WERI-Rb-1 (cell line): ENCODE measurements at regions not wholly inside any gene's neighbourhood (a gene's known extent, or its start where the extent isn't known, plus 50 kb on each side); places are given as distances from the start of the nearest gene placed in this dataset.

Experiments
- DNase-seq: peaks from one replicate; pipeline ENCODE4 v3.0.0-alpha.2; 2020
- H3K27ac ChIP-seq: fragments of 250-450 bp; sonication (Bioruptor Pico); 2 replicates; pipeline ENCODE4 v1.5.1; 2020; ENCODE audit warnings: mild to moderate bottlenecking, moderate library complexity
- H3K27me3 ChIP-seq: fragments of 250-450 bp; sonication (Bioruptor Pico); 2 replicates; pipeline ENCODE4 v1.5.1; 2021; ENCODE audit warnings: mild to moderate bottlenecking, low read depth, moderate library complexity; ENCODE audit not compliant: insufficient read depth, severe bottlenecking
- H3K36me3 ChIP-seq: fragments of 250-450 bp; sonication (Bioruptor Pico); 2 replicates; pipeline ENCODE4 v1.5.1; 2020; ENCODE audit warnings: mild to moderate bottlenecking, moderate library complexity
- H3K4me3 ChIP-seq: 2 replicates; pipeline ENCODE4 v1.5.1; 2011; ENCODE audit warnings: low read depth, mild to moderate bottlenecking, control low read depth, low read length
- H3K9me3 ChIP-seq: fragments of 250-450 bp; sonication (Bioruptor Pico); 2 replicates; pipeline ENCODE4 v1.5.1; 2021; ENCODE audit warnings: mild to moderate bottlenecking, moderate library complexity; ENCODE audit not compliant: severe bottlenecking
- TF ChIP-seq, protein P1 (sequence below): IDR thresholded peaks from 2 replicates; pipeline ENCODE4 v1.5.1; 2011; ENCODE audit warnings: low read depth, mild to moderate bottlenecking, control low read depth, inconsistent platforms, low read length

DNA sequence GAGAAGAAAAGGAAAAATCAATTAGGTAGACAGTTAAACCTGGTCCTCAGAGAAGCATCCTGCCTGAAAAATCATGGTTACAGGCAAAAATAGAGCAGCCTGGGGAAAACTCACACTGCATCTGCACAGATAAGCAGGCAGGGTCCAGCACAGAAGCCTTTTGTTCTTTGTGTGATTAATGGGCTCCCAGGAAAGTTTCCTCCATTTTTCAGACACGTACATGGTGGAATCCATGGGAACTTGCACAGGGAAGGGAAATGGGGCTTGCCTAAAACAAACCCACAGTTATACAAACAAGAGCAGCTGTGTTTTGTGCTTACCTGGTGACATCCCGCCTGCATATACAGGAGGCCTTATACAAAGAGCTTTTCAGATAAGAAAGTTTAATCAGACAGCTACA, 243.9 kb upstream of the ATP10B start:
- TF ChIP-seq, protein P1, sequence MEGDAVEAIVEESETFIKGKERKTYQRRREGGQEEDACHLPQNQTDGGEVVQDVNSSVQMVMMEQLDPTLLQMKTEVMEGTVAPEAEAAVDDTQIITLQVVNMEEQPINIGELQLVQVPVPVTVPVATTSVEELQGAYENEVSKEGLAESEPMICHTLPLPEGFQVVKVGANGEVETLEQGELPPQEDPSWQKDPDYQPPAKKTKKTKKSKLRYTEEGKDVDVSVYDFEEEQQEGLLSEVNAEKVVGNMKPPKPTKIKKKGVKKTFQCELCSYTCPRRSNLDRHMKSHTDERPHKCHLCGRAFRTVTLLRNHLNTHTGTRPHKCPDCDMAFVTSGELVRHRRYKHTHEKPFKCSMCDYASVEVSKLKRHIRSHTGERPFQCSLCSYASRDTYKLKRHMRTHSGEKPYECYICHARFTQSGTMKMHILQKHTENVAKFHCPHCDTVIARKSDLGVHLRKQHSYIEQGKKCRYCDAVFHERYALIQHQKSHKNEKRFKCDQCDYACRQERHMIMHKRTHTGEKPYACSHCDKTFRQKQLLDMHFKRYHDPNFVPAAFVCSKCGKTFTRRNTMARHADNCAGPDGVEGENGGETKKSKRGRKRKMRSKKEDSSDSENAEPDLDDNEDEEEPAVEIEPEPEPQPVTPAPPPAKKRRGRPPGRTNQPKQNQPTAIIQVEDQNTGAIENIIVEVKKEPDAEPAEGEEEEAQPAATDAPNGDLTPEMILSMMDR: no peak
- H3K27ac ChIP-seq: no peak overlapping the region
- peaks cover 29% of the 10 kb centered on the region for H3K27me3 ChIP-seq
- DNase-seq: no peak
- H3K36me3 ChIP-seq: no peaks in the 10 kb centered on the region
- H3K9me3 ChIP-seq: no peaks in the 10 kb centered on the region
- H3K4me3 ChIP-seq: no peak overlapping the region

DNA sequence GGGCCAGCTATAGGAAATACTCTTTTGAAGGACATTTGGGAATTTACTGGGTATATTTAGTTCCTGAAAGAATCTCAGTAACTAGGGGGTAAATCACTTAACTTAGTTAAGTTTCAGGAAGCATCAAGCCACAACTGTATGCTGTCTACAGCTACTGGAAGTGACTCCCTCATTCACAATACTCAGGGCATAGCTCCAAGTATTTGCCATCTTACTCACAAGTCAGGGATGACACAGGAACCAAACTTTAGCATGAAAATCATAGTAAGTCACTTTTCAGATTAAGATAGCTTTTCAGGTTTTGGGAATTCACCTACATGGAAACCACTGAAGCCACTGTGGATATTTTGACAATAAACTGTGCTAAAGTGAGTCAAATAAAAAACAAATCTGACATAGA, 242.4 kb upstream of the ATP10B start:
- Histone ChIP-seq H3K27me3 (peaks cover 23% of the 10 kb centered on the region), H3K36me3 (no peaks in the 10 kb centered on the region), H3K9me3 (no peaks in the 10 kb centered on the region), H3K27ac (no peak overlapping the region), H3K4me3 (no peak overlapping the region)
- DNase-seq: no peak
- TF ChIP-seq, protein P1: no peak

DNA sequence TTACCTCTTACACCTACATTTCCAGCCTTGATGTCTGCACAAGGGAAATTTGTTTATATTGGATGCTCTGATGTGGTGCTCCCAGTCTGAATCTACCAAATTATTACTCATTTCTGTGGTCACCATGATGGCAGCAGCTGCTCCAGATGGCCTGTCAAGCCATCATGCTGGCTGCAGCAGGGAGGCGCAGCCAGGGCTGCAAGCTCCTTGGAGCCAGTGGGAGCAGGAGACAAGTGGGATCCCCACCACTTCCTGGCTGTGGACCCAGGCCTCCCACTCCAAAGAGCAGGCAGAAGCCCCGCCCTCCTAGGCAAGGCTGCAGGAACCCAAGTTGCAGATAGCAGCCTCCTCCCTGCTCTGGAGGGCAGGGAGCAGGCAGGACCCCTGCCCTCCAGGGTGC, 241.1 kb upstream of the ATP10B start:
- TF ChIP-seq, protein P1: no peak
- DNase-seq: no peak
- Histone ChIP-seq H3K27me3 (peaks cover 19% of the 10 kb centered on the region), H3K36me3 (no peaks in the 10 kb centered on the region), H3K9me3 (no peaks in the 10 kb centered on the region), H3K4me3 (no peak overlapping the region), H3K27ac (no peak overlapping the region)

DNA sequence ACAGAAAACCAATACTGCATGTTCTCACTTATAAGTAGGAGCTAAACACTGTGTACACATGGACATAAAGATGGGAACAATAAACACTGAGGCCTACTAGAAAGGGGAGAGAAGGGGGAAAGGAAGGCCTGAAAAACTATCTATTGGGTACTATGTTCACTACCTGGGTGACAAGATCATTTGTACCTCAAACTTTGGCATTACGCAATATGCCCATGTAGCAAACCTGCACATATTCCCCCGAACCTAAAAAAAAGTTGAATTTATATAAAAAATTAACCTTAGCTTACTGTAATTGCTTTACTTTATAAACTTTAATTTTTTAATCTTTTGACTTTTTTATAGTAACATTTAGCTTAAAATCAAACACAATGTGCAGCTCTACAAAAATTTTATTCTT, 237.6 kb upstream of the ATP10B start:
- H3K36me3 ChIP-seq: no peaks in the 10 kb centered on the region
- no peak overlapping the region for H3K4me3 ChIP-seq
- no peaks in the 10 kb centered on the region for H3K9me3 ChIP-seq
- H3K27ac ChIP-seq: no peak overlapping the region
- no peak for DNase-seq
- peaks cover 22% of the 10 kb centered on the region for H3K27me3 ChIP-seq
- TF ChIP-seq, protein P1: no peak

DNA sequence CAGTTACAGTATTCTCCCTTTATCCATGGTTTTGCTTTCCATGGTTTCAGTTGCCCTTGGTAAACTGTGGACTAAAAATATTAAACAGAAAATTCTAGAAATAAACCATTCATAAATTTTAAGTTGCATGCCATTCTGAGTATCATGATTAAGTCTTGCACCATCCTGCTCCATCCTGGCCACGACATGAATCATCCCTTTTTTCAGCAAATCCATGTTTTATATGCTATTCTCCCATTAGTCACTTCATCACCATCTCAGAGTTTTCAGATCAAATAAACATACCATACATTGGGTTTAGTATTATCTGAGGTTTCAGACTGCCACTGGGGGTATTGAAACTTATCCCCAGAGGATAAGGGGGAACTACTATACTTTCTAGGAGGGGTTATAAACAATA, 234.4 kb upstream of the ATP10B start:
- Histone ChIP-seq H3K4me3 (no peak overlapping the region), H3K27me3 (peaks cover 18% of the 10 kb centered on the region), H3K9me3 (no peaks in the 10 kb centered on the region), H3K36me3 (no peaks in the 10 kb centered on the region), H3K27ac (no peak overlapping the region)
- DNase-seq: no peak
- TF ChIP-seq, protein P1: no peak

DNA sequence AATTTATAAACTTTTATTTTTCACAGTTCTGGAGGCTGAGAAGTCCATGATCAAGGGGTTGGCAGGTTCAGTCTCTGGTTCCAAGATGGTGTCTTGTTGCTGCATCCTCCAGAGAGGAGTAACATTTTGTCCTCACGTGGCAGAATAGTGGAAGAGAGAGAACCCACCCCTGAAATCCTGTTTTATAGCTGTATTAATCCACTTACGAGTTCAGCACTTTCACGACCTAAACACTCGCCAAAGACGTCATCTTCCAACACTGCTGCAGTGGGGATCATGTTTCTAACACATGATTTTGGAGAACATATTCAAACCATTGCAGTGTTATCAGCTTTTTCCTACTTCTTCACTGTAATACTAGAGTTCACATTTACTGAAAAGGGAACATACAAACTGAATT, 233.0 kb upstream of the ATP10B start:
- H3K4me3 ChIP-seq: no peak overlapping the region
- TF ChIP-seq, protein P1: no peak

More for the DNA sequence above, 233.0 kb upstream of the ATP10B start:
- DNase-seq: no peak
- Histone ChIP-seq H3K9me3 (no peaks in the 10 kb centered on the region), H3K27ac (no peak overlapping the region), H3K27me3 (peaks cover 13% of the 10 kb centered on the region), H3K36me3 (no peaks in the 10 kb centered on the region)
